ENCODE measurements at regions not wholly inside any gene's neighbourhood (a gene's known extent, or its start where the extent isn't known, plus 50 kb on each side); places are given as distances from the start of the nearest gene placed in this dataset.

DNA sequence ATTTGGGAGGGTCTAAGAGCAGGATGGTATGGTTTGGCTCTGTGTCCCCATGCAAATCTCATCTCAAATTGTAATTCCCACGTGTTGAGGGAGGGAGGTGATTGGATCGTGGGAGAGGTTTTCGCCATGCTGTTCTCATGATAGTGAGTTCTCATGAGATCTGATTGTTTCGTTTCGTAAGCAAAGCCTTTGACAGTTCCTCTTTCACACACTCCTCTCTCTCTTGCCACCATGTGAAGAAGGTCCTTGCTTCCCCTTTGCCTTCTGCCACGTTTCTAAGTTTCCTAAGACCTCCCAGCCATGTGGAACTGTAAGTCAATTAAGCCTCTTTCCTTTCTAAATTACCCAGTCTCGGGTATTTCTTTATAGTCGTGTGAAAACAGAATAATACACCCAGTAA, 553.7 kb downstream of the TAFA4 start:
- peaks cover 10% of the 10 kb centered on the region for H3K9me3 ChIP-seq (ENCODE audit: severe bottlenecking)
- H3K27me3 ChIP-seq (ENCODE audit: insufficient read depth, low read depth, severe bottlenecking): no peaks in the 10 kb centered on the region
- no peak overlapping the region for H3K27ac ChIP-seq
- DNase-seq: no peak
- no peaks in the 10 kb centered on the region for H3K36me3 ChIP-seq
- TF ChIP-seq, protein P1, sequence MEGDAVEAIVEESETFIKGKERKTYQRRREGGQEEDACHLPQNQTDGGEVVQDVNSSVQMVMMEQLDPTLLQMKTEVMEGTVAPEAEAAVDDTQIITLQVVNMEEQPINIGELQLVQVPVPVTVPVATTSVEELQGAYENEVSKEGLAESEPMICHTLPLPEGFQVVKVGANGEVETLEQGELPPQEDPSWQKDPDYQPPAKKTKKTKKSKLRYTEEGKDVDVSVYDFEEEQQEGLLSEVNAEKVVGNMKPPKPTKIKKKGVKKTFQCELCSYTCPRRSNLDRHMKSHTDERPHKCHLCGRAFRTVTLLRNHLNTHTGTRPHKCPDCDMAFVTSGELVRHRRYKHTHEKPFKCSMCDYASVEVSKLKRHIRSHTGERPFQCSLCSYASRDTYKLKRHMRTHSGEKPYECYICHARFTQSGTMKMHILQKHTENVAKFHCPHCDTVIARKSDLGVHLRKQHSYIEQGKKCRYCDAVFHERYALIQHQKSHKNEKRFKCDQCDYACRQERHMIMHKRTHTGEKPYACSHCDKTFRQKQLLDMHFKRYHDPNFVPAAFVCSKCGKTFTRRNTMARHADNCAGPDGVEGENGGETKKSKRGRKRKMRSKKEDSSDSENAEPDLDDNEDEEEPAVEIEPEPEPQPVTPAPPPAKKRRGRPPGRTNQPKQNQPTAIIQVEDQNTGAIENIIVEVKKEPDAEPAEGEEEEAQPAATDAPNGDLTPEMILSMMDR (IDR thresholded peaks at IDR 0.05; ENCODE audit: low read depth, low read length): no peak
- H3K4me3 ChIP-seq (ENCODE audit: low read depth, low read length): no peak overlapping the region

DNA sequence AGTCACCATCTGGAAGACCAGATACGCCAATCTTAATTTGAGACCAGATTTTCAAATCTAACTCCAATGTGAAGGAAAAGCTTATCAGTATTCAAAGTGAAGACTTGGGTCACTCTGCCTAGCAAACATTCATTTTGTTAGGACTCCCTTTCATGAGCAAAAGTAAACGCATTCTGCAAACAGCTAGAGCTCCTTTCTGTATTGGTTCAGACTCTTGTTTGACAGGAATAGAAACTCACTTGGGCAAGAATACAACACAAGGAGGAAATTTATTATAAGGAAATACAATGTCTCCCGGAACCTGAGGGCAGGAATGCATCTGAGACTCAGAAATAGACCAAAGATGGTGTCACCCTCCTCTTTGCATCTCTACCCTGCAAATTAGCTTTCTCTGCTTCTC, 558.6 kb downstream of the TAFA4 start:
- no peak for DNase-seq
- H3K27ac ChIP-seq: no peak overlapping the region
- TF ChIP-seq, protein P1 (IDR thresholded peaks at IDR 0.05; ENCODE audit: low read depth, low read length): no peak
- H3K27me3 ChIP-seq (ENCODE audit: insufficient read depth, low read depth, severe bottlenecking): no peaks in the 10 kb centered on the region
- peaks cover 3% of the 10 kb centered on the region for H3K9me3 ChIP-seq (ENCODE audit: severe bottlenecking)
- no peaks in the 10 kb centered on the region for H3K36me3 ChIP-seq
- H3K4me3 ChIP-seq (ENCODE audit: low read depth, low read length): no peak overlapping the region

DNA sequence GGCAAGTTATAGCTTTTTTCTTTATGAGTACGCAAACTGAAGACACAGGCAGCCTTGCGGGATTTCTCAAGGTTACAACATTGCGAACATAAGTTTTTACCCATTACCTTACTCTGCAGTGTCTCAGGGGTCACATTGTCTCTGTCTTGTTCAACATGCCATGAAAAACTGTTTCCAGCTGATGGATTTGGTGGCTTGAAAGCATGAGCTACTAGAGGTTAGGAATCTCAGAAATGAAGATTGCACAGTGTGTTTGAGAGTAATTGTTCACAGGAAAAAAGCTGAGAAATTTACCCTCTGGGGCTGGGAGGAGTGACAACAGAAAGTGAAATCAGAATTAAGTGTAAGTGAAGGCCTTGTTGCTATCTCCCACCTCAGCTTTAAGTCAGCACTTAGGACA, 568.6 kb downstream of the TAFA4 start:
- Histone ChIP-seq H3K36me3 (no peaks in the 10 kb centered on the region), H3K9me3 (ENCODE audit: severe bottlenecking) (no peaks in the 10 kb centered on the region), H3K27ac (no peak overlapping the region), H3K27me3 (ENCODE audit: insufficient read depth, low read depth, severe bottlenecking) (no peaks in the 10 kb centered on the region), H3K4me3 (ENCODE audit: low read depth, low read length) (no peak overlapping the region)
- no peak for DNase-seq
- TF ChIP-seq, protein P1 (IDR thresholded peaks at IDR 0.05; ENCODE audit: low read depth, low read length): no peak

DNA sequence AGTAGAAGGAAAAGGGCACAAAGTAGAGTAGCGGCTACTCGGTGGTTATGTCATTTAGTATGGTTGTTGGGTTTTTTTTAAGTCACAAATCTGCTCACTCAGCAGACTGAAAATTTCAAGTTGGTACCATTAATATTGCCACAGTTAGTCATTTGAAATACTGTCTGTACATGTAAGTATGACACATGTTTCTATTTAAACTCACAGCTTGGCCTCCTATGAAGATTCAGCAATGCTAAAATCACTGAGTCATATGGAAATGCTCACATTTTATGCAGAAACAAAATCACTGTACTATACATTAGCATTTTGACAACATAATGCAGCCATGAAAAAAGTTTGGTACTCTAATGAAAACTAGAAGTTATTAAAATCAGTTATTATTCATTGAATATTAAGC, 571.9 kb downstream of the TAFA4 start:
- no peak overlapping the region for H3K27ac ChIP-seq
- no peak overlapping the region for H3K4me3 ChIP-seq (ENCODE audit: low read depth, low read length)
- H3K9me3 ChIP-seq (ENCODE audit: severe bottlenecking): no peaks in the 10 kb centered on the region
- no peaks in the 10 kb centered on the region for H3K36me3 ChIP-seq
- DNase-seq: no peak
- TF ChIP-seq, protein P1 (IDR thresholded peaks at IDR 0.05; ENCODE audit: low read depth, low read length): no peak
- H3K27me3 ChIP-seq (ENCODE audit: insufficient read depth, low read depth, severe bottlenecking): no peaks in the 10 kb centered on the region

DNA sequence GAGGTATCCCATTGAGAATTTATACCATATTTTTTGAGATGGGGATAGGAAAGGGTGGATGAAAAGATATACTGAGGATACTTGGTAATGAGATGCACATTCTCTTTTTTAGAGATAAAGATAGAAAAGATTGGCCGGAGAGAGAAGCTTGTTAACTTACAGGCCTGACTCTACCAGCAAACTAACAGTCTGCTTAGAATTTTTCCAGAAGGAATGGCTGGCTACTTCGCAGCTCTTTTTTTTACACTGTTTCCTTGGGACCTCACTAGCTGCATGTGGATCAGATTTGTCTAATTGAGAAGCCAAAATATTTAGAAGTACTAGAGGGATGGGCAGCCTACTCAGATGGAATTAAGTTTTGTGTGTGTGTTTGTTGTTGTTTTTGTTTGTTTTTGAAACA, 586.6 kb downstream of the TAFA4 start:
- no peak overlapping the region for H3K4me3 ChIP-seq (ENCODE audit: low read depth, low read length)
- no peaks in the 10 kb centered on the region for H3K9me3 ChIP-seq (ENCODE audit: severe bottlenecking)
- TF ChIP-seq, protein P1 (IDR thresholded peaks at IDR 0.05; ENCODE audit: low read depth, low read length): no peak
- no peak for DNase-seq
- no peaks in the 10 kb centered on the region for H3K36me3 ChIP-seq
- H3K27ac ChIP-seq: no peak overlapping the region
- no peaks in the 10 kb centered on the region for H3K27me3 ChIP-seq (ENCODE audit: insufficient read depth, low read depth, severe bottlenecking)

DNA sequence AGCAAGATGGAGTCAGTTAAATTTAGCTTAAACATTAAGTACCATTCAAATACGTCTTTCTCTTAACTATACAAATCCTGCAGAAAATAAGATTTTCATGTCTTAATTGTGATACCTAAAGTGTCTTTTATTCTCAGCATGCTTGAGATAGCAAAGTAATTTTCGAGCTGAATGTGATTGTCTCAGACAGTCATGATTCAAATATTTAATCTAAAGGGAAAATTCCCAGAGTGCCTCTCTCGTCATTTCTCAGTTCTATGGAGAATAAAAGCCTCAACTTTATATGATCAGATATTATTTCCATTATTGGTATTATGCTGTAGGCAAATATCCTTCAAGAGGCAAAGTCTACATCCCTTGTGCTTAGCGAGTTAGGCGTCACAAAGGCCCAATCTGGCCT, 589.9 kb downstream of the TAFA4 start:
- DNase-seq: no peak

More for the DNA sequence above, 589.9 kb downstream of the TAFA4 start:
- Histone ChIP-seq H3K4me3 (ENCODE audit: low read depth, low read length) (no peak overlapping the region), H3K27me3 (ENCODE audit: insufficient read depth, low read depth, severe bottlenecking) (no peaks in the 10 kb centered on the region), H3K27ac (no peak overlapping the region), H3K9me3 (ENCODE audit: severe bottlenecking) (no peaks in the 10 kb centered on the region), H3K36me3 (no peaks in the 10 kb centered on the region)
- TF ChIP-seq, protein P1 (IDR thresholded peaks at IDR 0.05; ENCODE audit: low read depth, low read length): no peak
